Neural cell (in vitro differentiated cells): ENCODE measurements at regions not wholly inside any gene's neighbourhood (a gene's known extent, or its start where the extent isn't known, plus 50 kb on each side); places are given as distances from the start of the nearest gene placed in this dataset.

Experiments
- H2AFZ ChIP-seq: fragments of 200-600, 300-800 bp; sonication (generic), shearing (Covaris generic); 2 replicates; pipeline ENCODE4 v1.6.0; 2014; ENCODE audit warnings: low read depth, mild to moderate bottlenecking, antibody characterized with exemption, low read length, moderate library complexity
- H3F3A ChIP-seq: fragments of 200-600 bp; shearing (Covaris generic); 2 replicates; pipeline ENCODE4 v1.6.1; 2016; ENCODE audit warnings: mild to moderate bottlenecking, moderate library complexity, mixed read lengths, antibody characterized with exemption, low read length; ENCODE audit not compliant: insufficient read depth, poor library complexity, severe bottlenecking
- H3K27ac ChIP-seq: fragments of 200-600, 300-800 bp; sonication (generic), shearing (Covaris generic); 2 replicates; pipeline ENCODE4 v1.5.1; 2014; ENCODE audit warnings: mild to moderate bottlenecking, low read length, moderate library complexity
- H3K27me3 ChIP-seq: fragments of 300-800, 200-600 bp; sonication (generic), shearing (Covaris generic); 2 replicates; pipeline ENCODE4 v1.6.0; 2014; ENCODE audit warnings: mild to moderate bottlenecking, low read depth, low read length, moderate library complexity; ENCODE audit not compliant: insufficient read depth
- H3K36me3 ChIP-seq: fragments of 300-800, 200-600 bp; sonication (generic), shearing (Covaris generic); 2 replicates; pipeline ENCODE4 v1.5.1; 2014; ENCODE audit warnings: mild to moderate bottlenecking, antibody characterized with exemption, low read length, moderate library complexity; ENCODE audit not compliant: insufficient read depth
- H3K4me2 ChIP-seq: fragments of 300-800, 200-600 bp; sonication (generic), shearing (Covaris generic); 2 replicates; pipeline ENCODE4 v1.6.0; 2014; ENCODE audit warnings: mild to moderate bottlenecking, low read length
- H3K4me3 ChIP-seq: fragments of 300-800, 200-600 bp; sonication (generic), shearing (Covaris generic); 2 replicates; pipeline ENCODE4 v1.5.1; 2014; ENCODE audit warnings: mild to moderate bottlenecking, low read length, moderate library complexity
- H3K79me2 ChIP-seq: fragments of 200-600 bp; shearing (Covaris generic); replicated peaks from 2 replicates; pipeline ENCODE4 v1.6.0; 2014; ENCODE audit warnings: mild to moderate bottlenecking, low read length, moderate library complexity; ENCODE audit not compliant: insufficient read depth
- H3K9ac ChIP-seq: fragments of 300-800, 200-600 bp; sonication (generic), shearing (Covaris generic); 2 replicates; pipeline ENCODE4 v1.6.1; 2016; ENCODE audit warnings: mild to moderate bottlenecking, low read length, mixed read lengths
- H3K9me2 ChIP-seq: fragments of 200-600 bp; shearing (Covaris generic); 2 replicates; pipeline ENCODE4 v1.6.1; 2016; ENCODE audit warnings: mild to moderate bottlenecking, low read length, mixed read lengths; ENCODE audit not compliant: insufficient read depth
- H3K9me3 ChIP-seq: fragments of 200-600, 300-800 bp; sonication (generic), shearing (Covaris generic); 2 replicates; pipeline ENCODE4 v1.6.1; 2016; ENCODE audit warnings: mild to moderate bottlenecking, mixed run types, low read length, moderate library complexity, mixed read lengths
- H4K20me1 ChIP-seq: fragments of 200-600 bp; shearing (Covaris generic); 2 replicates; pipeline ENCODE4 v1.6.1; 2016; ENCODE audit warnings: mild to moderate bottlenecking, mixed run types; ENCODE audit not compliant: insufficient read depth
- CTCF ChIP-seq: fragments of 450-650 bp; IDR thresholded peaks from 2 replicates; pipeline ENCODE4 v1.5.1; 2014; ENCODE audit warnings: antibody characterized with exemption, mild to moderate bottlenecking, moderate library complexity; ENCODE audit not compliant: poor library complexity, severe bottlenecking
- EP300 ChIP-seq: fragments of 450-650 bp; conservative IDR thresholded peaks from 2 replicates; pipeline ENCODE4 v1.6.1; 2014; ENCODE audit warnings: antibody characterized with exemption, mild to moderate bottlenecking, moderate library complexity; ENCODE audit not compliant: poor library complexity, severe bottlenecking
- EZH2 ChIP-seq: fragments of 200-600, 300-800 bp; shearing (Covaris generic), sonication (generic); IDR thresholded peaks from 2 replicates; pipeline ENCODE4 v1.6.1; 2014; ENCODE audit warnings: antibody characterized with exemption, low read length, borderline replicate concordance, mild to moderate bottlenecking; ENCODE audit not compliant: insufficient read depth, poor library complexity, severe bottlenecking
- MXI1 ChIP-seq: fragments of 450-650 bp; conservative IDR thresholded peaks from 2 replicates; pipeline ENCODE4 v1.6.1; 2014; ENCODE audit warnings: antibody characterized with exemption, mild to moderate bottlenecking; ENCODE audit not compliant: poor library complexity, severe bottlenecking
- POLR2AphosphoS5 ChIP-seq: IDR thresholded peaks from 2 replicates; pipeline ENCODE4 v1.6.1; 2012
- RAD21 ChIP-seq: fragments of 450-650 bp; conservative IDR thresholded peaks from 2 replicates; pipeline ENCODE4 v1.6.1; 2014; ENCODE audit warnings: antibody characterized with exemption, mild to moderate bottlenecking, moderate library complexity
- REST ChIP-seq: IDR thresholded peaks from 2 replicates; pipeline ENCODE4 v1.6.1; 2012; ENCODE audit warnings: borderline replicate concordance
- SMC3 ChIP-seq: fragments of 450-650 bp; conservative IDR thresholded peaks from 2 replicates; pipeline ENCODE4 v1.6.1; 2014; ENCODE audit warnings: antibody characterized with exemption, mild to moderate bottlenecking, moderate library complexity; ENCODE audit not compliant: poor library complexity
- TAF1 ChIP-seq: IDR thresholded peaks from 2 replicates; pipeline ENCODE4 v1.6.1; 2012; ENCODE audit warnings: low read depth

- Histone ChIP-seq H2AFZ (no peak overlapping the region), H3K9me2 (no peaks in the 10 kb centered on the region), H4K20me1 (no peaks in the 10 kb centered on the region), H3K36me3 (no peaks in the 10 kb centered on the region), H3K4me2 (no peak overlapping the region), H3K9ac (no peak overlapping the region), H3K27ac (no peak overlapping the region), H3K9me3 (no peaks in the 10 kb centered on the region), H3K27me3 (no peaks in the 10 kb centered on the region), H3F3A (no peaks in the 10 kb centered on the region), H3K79me2 (no peaks in the 10 kb centered on the region), H3K4me3 (no peak overlapping the region)
- TF ChIP-seq MXI1: no peak
- no peak for TF ChIP-seq SMC3
- TF ChIP-seq EZH2: no peak
- no peak for TF ChIP-seq TAF1
- no peak for TF ChIP-seq CTCF
- no peak for TF ChIP-seq RAD21
- no peak for TF ChIP-seq POLR2AphosphoS5
- TF ChIP-seq REST: no peak
- TF ChIP-seq EP300: no peak
These were observed 240.4 kb upstream of the RHOBTB1 start for GRCh38 chr10:61184429-61184828.

GRCh38 chr10:61183967-61184366, 240.0 kb upstream of the RHOBTB1 start:
- no peaks in the 10 kb centered on the region for H3K36me3 ChIP-seq
- no peak for TF ChIP-seq CTCF
- no peak for TF ChIP-seq SMC3
- no peak for TF ChIP-seq POLR2AphosphoS5
- no peak for TF ChIP-seq TAF1
- TF ChIP-seq RAD21: no peak
- TF ChIP-seq EP300: no peak
- no peak for TF ChIP-seq EZH2
- no peak for TF ChIP-seq MXI1
- no peak for TF ChIP-seq REST

More at GRCh38 chr10:61183967-61184366, 240.0 kb upstream of the RHOBTB1 start:
- no peaks in the 10 kb centered on the region for H3K27me3 ChIP-seq
- H3K9ac ChIP-seq: no peak overlapping the region
- H4K20me1 ChIP-seq: no peaks in the 10 kb centered on the region
- H3K79me2 ChIP-seq: no peaks in the 10 kb centered on the region
- H3K4me3 ChIP-seq: no peak overlapping the region
- H3K27ac ChIP-seq: no peak overlapping the region
- H2AFZ ChIP-seq: no peak overlapping the region
- H3F3A ChIP-seq: no peaks in the 10 kb centered on the region
- no peaks in the 10 kb centered on the region for H3K9me3 ChIP-seq
- H3K9me2 ChIP-seq: no peaks in the 10 kb centered on the region
- H3K4me2 ChIP-seq: no peak overlapping the region
